ENCODE measurements at regions not wholly inside any gene's neighbourhood (a gene's known extent, or its start where the extent isn't known, plus 50 kb on each side); places are given as distances from the start of the nearest gene placed in this dataset.
A peak's percentile ranks its signal among the peaks of the same experiment; 100 is the strongest.
"Not testable (repeated sequence)": the region's sequence is repeated elsewhere in the genome, so short reads cannot be mapped to it uniquely, and the experiment has no call there.

DNA sequence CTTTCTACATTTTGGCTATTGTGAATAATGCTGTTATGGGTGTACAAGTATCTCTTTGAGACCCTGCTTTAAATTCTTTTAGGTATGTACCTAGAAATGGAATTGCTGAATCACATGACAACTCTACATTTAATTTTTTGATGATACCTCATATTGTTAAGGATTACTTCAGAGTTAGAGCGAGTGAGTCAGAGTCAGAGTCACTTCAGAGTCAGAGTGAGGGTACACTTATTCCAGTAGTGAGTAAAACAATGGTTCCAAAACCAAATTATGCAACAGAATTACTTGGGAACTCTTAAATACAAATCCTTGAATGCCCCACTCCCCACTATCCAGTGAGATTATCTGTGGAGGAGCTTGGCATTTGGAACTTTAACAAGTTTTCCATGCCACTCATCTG lies 50.3 kb upstream of the SNRK start:
- DNase-seq: no peak

DNA sequence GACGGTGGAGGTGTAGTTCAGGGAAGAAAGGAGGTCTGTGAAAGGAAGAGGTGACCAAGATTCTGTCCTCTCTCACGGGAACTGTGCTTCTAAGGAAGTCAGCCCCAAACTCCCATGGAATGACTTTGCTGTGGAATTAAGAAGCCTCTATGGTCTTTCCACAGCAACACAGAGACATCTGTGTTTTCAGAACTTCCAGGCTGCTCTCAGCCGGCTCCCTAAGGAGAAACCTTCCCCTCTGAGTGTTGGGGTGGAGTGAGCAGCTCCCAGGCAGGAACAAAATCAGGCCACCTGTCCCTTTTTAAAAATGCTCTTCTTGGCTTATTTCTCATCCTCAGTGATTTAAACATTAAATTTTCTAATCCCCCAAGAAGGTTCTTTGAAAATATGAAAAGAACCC lies 53.3 kb upstream of the SNRK start:
- no peak for DNase-seq

GRCh38 chr3:43231276-43232000 lies 54.9 kb upstream of the SNRK start:
- no peak for DNase-seq

DNA sequence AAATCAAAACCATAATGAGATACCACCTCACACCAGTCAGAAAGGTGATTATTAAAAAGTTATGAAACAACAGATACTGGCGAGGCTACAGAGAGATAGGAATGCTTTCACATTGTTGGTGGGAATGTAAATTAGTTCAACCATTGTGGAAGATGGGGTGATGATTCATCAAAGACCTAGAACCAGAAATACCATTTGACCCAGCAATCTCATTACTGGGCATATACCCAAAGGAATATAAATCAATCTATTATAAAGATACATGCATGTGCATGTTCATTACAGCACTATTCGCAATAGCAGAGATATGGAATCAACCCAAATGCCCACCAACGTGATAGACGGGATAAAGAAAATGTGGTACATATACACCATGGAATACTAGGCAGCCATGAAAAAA lies 56.5 kb upstream of the SNRK start:
- not testable (repeated sequence) for DNase-seq

DNA sequence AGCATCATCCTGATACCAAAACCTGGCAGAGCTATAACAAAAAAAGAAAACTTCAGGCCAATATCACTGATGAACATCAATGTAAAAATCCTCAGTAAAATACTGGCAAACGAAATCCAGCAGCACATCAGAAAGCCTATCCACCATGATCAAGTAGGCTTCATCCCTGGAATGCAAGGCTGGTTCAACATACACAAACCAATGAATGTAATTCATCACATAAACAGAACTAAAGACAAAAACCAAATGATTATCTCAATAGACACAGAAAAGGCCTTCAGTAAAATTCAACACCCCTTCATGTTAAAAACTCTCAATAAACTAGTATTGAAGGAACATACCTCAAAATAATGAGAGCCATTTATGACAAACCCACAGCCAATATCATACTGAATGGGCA lies 58.7 kb upstream of the SNRK start:
- DNase-seq: not testable (repeated sequence)

DNA sequence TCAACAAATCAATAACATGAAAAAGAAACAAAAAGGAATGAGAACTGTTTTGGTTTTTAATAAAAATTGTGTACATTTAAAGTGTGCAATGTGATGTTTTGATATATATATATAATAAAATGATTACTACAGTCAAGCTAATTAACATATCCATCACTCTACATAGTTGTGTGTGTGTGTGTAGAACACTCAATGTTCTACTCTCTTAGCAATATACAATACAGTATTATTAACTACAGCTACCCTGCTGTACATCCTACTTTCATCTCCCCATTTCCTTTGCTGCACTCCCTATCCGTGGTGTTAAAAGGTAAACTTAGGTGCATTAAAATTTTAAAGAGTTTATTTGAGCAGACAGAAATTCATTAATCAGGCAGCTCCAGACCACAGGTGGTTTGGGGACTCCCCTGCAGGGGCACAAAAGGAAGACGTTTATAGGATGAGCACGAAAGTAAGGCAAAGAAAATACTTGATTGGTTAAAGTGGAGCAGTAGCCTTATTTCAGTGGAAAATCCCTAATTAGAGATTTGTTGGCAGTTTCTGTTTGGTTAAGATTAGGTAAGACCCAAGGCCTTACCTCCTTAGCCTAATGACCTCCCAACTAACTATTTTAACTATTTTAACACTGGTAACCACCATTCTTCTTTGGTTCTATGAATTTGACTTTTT lies 61.8 kb upstream of the SNRK start:
- peak in 1 of 2 donors; percentile 50 for DNase-seq

GRCh38 chr3:43223670-43224364 lies 62.5 kb upstream of the SNRK start:
- peak in 1 of 2 donors; percentile 41 for DNase-seq

DNA sequence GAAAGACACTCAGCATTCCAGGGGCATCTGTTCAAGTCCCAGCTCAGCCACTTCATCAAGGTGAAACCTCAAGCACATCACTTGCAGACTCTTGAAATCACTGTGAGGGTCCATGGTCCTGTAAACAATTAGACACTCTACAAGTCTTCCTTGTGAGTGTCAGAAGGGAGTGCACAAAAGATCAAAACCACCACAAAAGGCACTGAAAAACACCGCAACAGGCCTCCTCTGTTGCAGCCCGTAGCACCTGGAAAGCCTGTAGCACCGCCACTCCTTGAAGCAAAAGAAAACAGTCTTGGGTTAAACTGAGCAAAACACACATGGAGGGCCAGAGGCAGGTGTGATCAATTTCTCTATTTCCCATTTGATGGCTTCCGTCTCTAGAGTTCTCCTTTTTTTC lies 63.8 kb upstream of the SNRK start:
- DNase-seq: peak; percentile 13 to 27

GRCh38 chr3:43221076-43221475 lies 65.3 kb upstream of the SNRK start:
- DNase-seq: no peak

DNA sequence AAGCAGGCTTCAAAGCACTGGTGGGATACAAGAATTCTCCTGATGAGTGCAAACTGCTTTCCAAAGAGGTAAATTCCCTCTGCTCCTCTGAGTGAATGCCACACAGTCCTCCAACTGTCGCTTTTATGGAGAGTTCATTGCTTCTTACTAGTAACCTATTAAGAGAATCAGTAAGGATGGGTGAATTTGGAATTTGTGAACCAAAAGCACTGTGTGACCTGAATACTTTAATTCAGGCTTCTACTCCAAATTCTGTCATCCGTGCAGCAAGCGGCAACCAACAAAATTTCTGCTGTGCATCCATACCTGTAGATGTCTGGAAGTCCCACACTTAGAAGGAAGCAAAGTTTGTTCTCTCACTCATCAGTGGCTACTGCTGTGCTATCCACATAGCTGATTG lies 66.7 kb upstream of the SNRK start:
- DNase-seq: no peak

DNA sequence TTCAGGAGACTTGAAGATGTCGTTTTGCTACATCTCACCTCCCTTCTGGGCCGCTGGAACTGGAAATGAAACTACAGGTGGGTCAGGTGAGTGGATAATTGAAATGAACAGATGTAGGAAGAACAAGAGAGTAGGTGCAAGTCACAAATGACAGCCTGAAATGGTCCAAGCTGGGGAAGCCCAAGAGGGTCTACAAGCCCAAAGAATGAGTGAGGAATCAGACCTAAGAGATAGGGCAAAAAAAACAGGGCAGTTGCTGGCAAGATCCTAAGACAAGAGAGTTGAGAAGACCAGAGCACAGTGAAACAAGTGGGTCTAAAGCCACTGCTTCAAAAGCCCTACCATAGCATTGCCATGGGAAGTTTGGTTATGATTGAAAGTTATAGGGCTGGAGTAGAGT lies 67.4 kb upstream of the SNRK start:
- no peak for DNase-seq

- DNase-seq: no peak
Measured at GRCh38 chr3:43218156-43218555, 68.2 kb upstream of the SNRK start.

- no peak for DNase-seq
Measured at GRCh38 chr3:43217633-43218032, 68.7 kb upstream of the SNRK start.

- DNase-seq: no peak
Measured at GRCh38 chr3:43217206-43217605, 69.1 kb upstream of the SNRK start.

- DNase-seq: peak in 1 of 2 donors; percentile 19
Measured at GRCh38 chr3:43215663-43216275, 70.6 kb upstream of the SNRK start.

- no peak for DNase-seq
Measured at GRCh38 chr3:43215138-43215537, 71.2 kb upstream of the SNRK start.

DNA sequence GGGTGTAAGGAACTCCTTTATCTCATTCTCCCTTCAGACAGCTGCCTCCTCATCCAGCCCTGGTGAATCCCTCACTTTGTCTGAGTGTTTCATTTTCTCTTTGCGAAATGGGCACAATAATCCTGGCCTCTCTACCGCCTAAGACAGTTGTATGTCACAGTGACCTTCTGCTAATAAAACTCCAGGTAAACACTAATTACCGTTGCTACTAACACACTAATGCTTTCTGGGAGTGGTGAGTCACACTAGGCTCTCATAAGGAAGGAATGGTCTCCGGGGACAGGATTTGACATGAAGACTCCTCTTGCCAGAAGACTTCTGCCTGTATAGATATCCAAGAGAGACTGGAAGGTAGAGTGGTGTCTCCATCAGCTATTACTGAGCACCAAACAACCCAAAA lies 71.7 kb upstream of the SNRK start:
- DNase-seq: no peak

GRCh38 chr3:43213631-43214030 lies 72.7 kb upstream of the SNRK start:
- DNase-seq: no peak

GRCh38 chr3:43212914-43213611 lies 73.3 kb upstream of the SNRK start:
- no peak for DNase-seq

DNA sequence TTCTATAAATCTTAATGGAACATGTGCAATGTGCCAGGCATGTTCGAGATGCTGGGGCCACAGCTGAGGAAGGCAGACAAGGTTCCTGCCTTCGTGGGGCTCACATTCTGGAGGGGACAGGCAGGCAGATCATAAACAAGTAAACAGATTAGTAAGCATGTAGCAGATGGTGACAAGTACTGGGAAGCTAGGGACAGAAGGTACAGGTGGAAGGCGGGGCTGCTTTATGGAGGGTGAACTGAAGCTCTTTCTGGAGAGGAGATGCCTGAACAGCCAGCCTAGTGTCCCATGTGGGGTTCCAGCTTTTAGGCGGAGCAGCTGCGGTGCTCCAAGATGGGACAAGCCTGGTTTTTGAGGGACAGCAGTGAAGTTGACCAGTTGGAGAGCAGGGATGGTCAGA lies 74.7 kb upstream of the SNRK start:
- DNase-seq: no peak

DNA sequence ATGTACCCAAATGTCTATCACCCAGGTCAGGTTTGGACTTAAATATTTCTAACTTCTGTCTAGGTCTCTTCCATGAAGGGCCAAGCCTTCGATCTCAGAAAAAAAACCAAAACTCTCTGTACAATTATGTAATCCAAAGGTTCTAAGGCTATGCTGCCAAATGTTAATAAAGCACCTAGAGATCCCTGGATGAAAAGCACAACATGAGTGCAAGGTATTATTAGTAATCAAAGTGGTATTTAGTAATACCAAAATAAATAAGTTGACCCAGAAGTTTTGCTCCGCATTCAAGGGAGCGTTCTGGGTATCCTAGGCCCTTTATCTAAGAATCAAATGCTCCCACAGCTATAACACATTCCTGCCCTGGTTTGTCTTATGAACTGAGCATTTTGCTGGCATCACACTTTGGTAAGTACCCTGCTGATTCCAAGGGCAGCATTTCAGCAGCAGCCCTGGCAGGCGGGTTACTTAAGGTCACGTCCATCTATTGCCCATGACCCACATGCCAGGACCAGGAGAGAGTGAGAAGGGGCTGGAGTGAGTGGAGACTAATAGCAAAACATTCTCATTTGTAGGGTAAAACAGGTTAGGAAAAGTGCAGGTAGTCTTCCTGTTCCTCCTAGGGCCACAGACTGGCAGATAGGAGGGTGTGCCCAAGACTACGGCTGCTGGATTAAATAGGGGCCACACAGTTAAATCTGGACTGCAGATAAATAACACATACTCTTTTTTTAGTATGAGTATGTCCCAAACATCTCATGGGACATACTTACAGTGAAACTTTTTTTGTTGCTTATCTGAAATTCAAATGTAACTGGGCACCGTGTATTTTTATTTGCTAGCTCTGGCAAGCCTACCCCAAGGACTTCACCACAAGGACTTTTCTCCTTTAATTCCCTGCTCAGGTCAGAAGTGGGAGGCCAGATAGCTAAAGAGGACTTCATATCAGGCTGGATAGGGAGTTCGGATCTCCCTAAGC lies 76.0 kb upstream of the SNRK start:
- no peak for DNase-seq

- no peak for DNase-seq
Measured at GRCh38 chr3:43207628-43208085, 78.7 kb upstream of the SNRK start.

Data from CD4-positive, alpha-beta T cell treated with Interferon alpha-2 for 1 hour (primary cell).